HG03103 (cell line): ENCODE measurements at regions not wholly inside any gene's neighbourhood (a gene's known extent, or its start where the extent isn't known, plus 50 kb on each side); places are given as distances from the start of the nearest gene placed in this dataset.

Experiments used
- ATAC-seq: cut with Tn5 transposase; IDR thresholded peaks from one replicate; pipeline ENCODE4 v1.9.1; 2021; ENCODE audit warnings: low read depth; ENCODE audit not compliant: unreplicated experiment

DNA sequence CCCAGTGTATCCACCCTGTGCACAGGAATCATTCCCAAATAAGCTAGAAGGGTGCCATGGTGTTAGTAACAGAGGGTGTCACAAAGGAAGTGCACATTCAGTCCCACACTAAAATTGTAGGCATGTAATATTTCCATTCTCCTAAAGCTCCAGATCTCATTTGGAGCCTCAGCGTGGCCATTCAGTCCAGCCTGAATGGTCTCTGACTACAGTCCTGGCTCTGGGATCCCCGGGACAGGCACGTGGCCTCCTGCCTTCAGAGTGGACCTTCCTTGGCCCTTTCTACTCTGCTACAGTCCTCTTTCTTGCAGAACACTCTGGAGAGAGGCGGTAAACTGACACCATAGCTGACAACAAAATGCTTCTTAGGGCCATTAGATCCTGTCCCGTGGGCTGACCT, 243.9 kb downstream of the IRX2 start:
- ATAC-seq = no peak

DNA sequence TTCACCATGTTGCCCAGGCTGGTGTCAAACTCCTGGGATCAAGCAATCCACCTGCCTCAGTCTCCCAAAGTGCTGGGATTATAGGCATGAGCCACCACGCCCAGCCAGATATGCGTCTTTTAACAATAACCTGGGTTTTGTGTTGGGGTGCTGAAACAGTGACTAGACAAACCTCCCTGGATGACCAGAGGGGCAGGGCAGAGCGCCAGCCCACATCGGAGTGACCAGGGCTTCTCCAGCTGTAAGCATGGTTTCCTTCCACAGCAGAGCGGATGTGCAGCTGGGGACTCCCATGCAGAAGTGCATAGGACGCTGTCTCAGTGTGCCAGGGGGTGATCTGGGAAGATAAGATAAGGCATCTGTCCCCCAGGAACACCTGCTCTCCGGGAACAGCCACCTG, 244.9 kb downstream of the IRX2 start:
- no peak for ATAC-seq

DNA sequence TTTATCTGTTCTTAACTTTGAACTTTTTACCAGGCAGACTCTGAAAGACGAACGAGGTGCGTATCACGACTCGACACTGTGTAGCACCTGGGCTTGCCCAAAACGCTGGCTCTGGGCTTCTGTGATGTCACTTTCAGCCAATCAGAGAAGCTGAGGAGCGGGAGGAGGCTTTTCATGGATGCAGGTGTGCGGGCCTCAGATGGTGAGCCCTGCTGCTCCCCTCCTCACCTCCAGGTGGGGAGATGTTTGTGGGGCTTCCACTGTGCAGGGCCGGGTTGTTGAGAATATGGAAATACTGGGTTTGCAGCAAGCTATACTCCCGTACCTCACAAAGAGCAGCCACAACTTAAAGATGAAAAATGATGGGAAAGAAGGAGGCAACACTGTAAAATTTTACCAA, 246.3 kb downstream of the IRX2 start:
- no peak for ATAC-seq

DNA sequence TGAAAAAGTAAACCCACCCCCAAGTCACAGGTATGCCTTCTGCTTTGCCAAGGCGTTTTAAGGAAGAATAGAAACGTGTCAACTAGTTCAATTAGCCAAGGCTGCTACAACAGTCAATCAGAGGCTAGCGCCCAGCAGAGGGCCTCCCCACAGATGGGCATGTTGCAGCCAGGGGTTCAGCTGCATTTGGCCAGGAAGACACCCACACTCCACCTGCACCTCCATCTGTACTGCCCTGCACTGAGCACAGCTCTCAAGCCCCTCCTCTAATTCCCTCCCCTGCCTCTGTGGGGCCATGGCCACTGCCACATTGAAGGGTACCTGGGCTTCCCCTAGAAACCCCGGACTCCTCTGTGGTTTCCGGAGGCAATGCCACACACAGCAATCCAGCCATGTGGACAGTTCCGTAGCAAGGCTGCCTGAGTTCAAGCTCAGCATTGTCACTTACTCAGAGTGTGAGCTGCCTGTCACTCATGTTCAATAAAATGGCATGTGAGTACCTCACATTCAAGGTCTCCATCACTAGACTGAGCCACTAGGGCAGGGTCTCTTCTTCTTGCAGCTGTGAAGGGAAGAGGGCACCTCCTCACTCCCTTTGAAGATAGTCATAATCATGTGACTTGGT, 248.4 kb downstream of the IRX2 start:
- ATAC-seq = no peak

DNA sequence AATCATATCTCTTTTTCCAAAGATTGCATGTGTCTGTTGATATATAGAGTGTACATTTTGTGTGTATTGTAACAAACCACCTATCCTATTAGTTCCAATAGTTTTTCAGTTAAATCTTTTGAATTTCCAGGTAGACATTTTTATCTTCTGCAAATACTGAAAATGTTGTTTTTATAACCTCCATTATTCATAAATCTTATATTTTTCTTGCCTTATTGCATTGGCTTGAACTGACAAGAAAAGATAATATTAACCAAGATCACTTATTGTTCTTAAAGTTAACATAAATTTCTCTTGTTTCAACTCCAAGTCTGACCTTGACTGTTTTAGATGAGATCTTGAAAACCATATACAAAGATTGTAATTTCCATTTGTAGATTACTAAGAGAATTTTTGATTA, 251.6 kb downstream of the IRX2 start:
- ATAC-seq = no peak

DNA sequence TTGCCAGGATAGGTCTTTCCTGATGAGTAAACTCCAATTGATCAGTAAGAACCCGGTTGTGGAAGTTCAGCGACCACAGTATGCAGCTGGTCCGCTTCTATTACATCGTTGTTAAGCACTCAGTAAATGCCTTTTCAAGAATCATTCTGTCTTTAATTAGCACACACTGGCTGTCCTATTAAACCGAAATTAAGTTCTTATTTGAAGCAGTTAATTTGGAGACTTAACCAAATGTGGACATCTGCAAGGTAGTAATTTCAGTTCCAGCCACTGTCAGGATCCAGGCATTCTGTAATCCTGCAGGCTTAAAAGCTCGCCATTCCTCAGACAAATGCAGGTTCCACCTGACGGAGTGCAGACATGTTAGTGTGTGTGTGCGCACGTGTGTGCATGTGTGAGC, 254.6 kb downstream of the IRX2 start:
- ATAC-seq = no peak

DNA sequence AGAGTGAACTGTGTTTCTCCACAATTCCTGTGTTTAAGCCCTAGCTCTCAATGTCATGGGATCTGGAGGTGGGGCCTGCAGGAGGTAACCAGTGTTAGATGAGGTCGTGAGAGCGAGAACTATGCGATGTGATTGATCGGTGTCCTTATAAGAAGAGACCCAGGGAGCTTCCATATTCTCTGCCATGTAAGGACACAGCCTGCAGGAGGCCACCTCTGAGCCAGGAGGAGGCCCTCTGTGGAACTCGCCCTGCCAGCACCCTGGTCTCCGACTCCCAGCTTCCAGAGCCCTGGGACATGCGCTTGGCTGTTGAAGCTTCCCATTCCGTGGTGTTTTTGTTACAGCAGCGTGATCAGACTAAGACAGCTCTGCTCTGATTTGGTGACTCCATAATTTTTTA, 255.4 kb downstream of the IRX2 start:
- no peak for ATAC-seq

DNA sequence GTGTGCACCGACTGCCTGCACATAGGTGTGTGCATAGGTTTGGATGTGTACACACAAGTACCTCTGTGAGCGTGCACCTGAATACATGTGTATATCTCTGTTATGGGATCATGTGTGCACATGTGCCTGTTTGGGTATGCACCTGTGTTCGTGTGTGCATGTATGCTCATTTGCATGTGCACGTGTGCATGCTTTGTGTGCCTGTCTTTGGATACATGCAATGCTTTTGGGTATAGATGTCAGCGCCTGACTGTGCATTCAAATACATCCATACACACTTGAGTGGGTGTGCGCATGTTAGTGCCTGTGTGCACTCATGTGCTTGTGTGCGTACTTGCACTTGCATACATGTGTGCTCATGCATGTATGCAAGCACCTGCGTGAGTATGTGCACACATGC, 258.1 kb downstream of the IRX2 start:
- ATAC-seq = no peak

DNA sequence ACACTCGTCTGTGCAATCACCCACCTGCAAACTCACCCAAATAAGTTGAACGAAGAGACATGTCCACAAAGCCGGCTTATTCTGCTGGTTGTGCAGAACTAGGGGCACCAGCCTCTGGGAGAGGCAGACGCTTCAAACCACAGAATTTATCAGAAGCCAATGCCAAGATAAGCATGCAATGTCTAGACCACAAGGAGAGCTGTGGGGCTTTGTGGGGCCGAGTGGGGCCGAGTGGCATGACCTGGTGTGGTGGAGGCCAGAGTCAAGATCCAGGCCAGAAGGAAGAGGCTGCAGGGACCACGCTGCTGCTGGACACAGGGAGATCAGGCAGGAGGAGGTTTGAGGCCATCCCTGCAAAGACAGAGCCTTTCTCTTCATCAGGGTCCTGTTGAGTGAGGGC, 259.0 kb downstream of the IRX2 start:
- no peak for ATAC-seq

DNA sequence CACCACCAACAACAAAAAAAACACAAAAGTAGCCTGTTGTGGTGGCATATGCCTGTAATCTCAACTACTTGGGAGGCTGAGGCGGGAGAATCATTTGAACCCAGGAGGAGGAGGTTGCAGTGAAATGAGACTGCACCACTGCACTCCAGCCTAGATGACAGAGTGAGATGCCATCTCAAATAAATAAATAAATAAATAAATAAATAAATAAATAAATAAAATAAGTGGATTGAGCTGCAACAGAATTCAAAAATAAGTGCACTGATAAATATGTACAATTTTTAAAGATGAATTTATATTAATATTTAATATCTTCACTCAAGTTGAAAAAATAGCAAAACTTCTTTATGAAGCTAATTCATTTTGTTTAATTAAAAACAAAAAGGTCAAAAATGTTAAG, 259.6 kb downstream of the IRX2 start:
- ATAC-seq = no peak

DNA sequence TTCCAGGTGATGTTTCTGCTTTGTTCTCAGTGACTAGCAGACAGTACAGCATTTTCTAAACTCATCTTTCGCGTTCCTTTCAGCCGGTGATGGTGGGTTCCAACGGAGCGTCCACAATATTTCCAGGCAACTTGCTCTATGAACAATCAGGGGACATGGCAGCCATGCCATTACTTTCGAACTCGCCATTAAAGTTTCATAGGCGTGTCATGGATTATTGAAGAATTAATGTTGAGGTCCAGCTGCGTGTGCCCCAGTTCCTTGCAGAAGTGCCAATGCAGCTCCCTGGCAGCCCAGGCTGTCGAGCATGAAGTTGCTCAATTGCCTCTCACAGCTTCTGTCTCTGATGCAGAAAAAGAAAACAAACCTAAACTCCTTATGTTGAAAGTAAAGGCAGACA, 262.2 kb downstream of the IRX2 start:
- ATAC-seq = no peak

DNA sequence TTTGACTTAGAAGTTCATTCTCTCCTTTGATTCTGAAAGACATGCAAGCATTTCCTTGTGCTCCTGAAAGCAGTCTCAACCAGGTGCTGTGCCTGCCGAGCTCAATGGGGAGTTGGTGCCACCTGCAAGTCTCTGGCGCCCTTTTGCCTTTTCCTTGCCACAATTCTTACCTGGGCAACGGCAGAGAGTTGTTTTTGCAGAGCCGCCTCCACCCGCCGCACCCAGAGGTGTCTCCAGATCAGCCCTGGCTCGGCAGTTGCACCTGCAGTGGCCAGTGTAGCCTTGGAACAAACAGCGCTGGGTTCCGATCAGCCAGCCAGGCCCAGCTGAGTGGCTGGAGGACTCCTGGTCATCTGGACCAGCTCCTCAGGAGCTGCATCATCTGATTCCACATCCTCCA, 262.9 kb downstream of the IRX2 start:
- ATAC-seq = no peak

DNA sequence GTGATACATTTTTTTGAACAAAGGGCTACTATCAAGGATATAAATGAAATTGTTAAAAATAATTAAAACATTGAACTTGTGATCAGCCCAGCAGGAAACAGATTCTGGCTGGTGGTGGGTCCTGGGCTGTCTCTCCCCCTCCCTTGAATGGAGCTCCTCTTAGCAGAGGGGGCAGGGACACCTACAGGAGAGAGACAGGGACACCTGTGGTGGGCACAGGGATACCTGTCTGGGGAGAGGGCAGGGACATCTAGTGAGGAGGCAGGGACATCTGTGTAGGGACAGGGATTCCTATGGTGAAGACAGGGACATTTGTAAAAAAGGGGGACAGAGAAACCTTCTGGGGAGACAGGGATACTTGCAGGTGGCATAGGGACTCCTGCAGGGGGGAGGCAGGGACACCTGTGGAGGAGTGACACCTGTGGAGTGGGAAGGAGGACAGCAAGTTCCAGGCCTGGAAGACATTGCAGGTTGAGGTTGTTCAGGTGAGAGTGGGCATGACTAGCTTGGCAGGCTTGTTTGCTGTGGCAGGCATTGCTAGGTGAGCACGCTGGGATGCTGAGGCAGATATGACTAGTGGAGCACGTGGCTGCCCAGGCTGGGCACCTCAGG, 264.2 kb downstream of the IRX2 start:
- ATAC-seq = no peak

DNA sequence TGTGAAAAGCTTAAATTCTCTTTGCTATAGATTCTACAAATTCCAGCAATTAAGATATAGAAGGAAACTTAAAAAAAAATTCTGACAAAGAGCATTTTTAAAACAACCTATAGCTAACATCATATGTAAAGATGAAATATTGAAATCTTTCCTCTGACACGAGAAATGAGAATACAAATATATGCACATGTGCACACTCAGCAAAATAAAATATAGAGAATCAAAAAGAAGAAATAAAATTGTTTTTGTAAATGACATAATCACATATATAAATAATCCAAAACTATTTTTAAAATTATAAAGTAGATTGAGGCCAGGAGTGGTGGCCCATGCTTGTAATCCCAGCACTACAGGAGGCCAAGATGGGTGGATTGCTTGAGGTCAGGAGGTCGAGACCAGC, 265.1 kb downstream of the IRX2 start:
- ATAC-seq = no peak

DNA sequence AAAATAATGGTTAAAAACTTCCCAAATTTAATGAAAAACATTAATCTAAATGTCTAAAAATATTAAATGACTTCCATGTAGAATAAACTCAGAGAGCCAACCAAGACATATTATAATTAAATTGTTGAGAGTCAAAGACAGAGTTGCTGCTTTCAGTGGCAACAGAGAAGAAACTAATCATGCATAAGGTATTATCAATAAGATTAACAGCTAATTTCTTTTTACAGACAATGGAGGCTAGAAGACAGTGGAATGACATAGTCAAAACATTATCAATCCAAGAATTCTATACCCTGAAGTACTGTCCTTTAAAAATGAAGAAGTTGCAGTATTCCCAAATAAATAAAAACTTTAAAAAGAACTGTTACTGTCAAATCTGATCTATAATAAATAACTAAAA, 268.7 kb downstream of the IRX2 start:
- no peak for ATAC-seq

DNA sequence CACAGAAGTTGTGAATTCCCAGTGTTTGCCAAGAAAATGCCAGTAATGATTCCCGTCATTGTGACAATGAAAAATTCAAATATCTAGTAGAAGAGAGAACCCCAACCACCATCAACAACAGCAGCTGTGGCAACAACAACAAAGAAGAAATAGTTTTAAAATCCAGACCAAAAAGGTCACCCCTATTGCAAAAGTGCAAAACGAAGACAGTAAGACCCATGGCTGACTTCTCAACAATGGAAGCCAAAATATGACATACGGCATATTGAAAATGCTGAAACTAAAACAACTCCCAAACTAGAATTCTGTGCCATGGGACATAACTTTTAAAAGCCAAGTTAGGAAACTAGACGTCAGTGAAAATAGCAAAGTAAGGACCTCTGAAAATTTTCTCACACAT, 270.6 kb downstream of the IRX2 start:
- ATAC-seq = no peak

DNA sequence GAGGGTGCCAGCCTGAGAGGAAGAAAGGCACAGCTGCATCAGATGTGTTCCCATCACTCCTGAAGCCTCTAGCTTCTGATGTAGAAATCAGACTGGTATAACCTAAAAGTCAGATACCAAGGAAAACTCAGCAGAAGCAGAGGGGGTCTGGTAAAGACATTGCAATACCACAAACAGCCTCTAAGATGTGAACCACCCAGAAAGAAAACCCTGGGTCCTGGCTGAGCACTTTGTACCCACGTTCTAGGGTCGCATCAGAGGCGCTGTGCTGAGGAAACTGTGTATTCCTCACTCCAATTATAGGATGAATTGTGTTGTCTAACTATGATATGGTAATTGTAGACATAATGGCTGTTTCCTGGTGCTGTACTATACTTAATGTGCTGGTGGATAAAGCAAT, 275.6 kb downstream of the IRX2 start:
- ATAC-seq = no peak

DNA sequence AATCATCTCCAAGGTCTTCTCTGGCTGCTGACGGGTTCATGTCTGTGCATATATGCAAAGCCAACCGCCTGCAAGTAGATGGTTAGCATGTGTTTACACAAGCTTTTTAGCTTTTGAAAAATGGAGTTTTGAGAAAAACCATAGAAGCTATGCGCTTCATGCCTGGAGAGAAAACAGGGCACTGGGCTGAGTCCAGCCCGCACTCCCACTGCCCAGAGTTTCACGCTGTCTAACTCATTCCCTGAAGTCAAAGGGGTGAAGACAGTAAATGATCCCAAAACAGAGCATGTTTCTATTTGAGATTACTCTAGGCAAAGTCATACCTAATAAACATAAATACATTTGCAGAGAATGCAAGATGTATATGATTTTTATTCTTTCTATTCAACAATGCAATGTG, 278.8 kb downstream of the IRX2 start:
- ATAC-seq = no peak

DNA sequence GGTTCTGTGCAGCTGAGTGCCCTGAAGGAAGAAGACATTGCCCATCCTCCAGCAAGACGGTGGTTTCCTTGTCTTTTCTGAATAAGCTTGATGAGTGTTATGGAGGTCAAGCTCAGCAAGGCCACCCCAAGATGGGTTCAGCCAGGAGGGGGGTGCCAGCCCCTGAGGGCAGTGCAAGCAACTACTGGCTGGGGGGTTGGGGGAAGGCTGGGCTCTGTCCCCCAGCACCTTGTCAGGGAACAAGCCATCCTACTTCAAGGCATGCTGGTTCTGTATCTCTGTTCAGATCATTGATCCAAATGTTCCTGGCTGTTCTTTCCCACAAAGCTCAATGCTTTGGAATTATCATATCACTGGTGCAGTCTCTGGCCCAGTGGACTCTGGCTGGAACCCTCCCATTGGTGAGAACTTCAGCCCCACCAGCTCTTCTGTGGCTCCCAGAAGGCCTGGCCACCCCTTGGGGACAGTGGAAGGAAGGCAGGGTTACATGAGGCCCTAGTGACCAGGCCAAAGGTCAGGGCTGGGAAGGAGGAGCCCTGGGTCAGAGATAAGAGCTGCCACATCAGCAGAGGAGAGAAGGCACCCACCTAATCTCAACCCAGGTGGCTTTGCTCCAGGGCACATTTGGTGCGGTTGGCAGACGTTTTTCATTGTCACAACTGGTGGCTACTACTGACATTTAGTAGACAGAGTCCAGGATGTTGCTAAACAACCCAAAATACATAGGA, 280.2 kb downstream of the IRX2 start:
- no peak for ATAC-seq

DNA sequence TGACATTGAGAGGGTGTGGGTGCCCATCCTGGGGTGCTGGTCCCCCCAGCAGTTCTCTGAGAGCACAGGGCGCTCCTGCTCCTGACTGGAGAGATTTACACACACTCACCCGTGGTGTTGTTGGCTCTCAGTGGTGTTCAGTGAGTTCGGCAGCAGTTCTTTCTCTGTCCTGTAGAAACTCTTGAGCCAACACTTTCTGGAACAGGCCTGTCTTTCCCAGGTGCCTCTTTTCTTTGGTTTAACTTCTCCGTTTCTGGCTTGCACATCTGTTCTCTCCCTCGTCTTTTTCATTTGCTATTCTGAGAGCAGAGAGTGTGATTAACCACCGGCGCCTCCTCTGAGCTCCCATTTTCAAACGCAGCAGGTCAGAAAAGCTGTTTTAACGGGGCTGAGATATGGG, 284.5 kb downstream of the IRX2 start:
- no peak for ATAC-seq

DNA sequence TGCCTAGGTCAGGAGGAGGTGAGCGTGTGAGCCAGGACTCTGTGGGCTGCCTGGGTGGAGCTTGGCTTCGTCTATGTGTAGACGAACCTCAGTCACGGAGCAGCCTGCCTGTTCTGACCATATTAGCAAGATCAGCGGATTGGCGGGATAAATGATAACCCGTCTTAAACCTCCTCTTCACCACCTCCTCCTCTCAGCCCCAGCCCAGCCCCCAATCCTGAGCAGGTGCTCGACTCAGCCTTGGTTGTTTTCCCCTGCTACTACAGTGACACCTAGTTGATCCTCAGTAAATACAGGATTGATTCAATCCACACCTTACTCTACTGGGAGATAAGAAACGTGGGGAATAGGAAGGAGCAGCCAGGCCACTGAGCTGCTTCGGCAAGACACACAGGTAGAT, 286.1 kb downstream of the IRX2 start:
- no peak for ATAC-seq

DNA sequence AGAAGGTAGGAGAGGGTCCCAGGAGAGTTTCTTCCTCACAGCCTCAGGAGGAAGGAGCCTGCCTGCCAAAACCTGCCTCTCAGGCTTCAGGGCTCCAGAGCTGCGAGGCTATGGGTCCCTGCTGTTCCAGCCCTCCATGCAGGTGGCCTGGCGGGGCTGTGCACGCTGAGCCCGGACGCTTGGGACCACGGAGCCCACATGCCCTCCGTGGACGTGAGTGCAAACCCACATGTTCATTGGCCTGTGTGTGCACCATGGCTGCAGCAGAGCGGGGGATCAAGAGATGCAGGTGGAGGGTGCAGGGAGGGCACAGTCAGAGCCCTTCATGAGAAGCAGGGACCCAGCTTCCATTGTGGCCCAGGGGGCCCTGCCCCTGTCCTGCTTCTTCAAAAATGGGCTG, 287.3 kb downstream of the IRX2 start:
- no peak for ATAC-seq
